H9 (cell line): ENCODE measurements at regions not wholly inside any gene's neighbourhood (a gene's known extent, or its start where the extent isn't known, plus 50 kb on each side); places are given as distances from the start of the nearest gene placed in this dataset.

Experiments
- DNase-seq: peaks from one replicate; pipeline ENCODE4 v3.0.0-alpha.2; 2017
- H2AFZ ChIP-seq: one replicate; pipeline ENCODE4 v1.6.1; 2013; ENCODE audit warnings: mild to moderate bottlenecking, low read length, control low read depth, moderate library complexity
- H2AK5ac ChIP-seq: 2 replicates; pipeline ENCODE4 v1.6.1; 2013; ENCODE audit warnings: low read length, control low read depth, mixed read lengths; ENCODE audit not compliant: insufficient read length
- H2BK120ac ChIP-seq: one replicate; pipeline ENCODE4 v1.6.1; 2013; ENCODE audit warnings: low read depth, mild to moderate bottlenecking, low read length, control low read depth, inconsistent platforms; ENCODE audit not compliant: poor library complexity, severe bottlenecking
- H2BK12ac ChIP-seq: 2 replicates; pipeline ENCODE4 v1.6.1; 2013; ENCODE audit warnings: low read length, control low read depth, mixed read lengths, low read depth; ENCODE audit not compliant: insufficient read length
- H2BK15ac ChIP-seq: 2 replicates; pipeline ENCODE4 v1.6.1; 2013; ENCODE audit warnings: low read depth, low read length, control low read depth
- H2BK20ac ChIP-seq: one replicate; pipeline ENCODE4 v1.6.1; 2013; ENCODE audit warnings: low read depth, mild to moderate bottlenecking, low read length, control low read depth, inconsistent platforms; ENCODE audit not compliant: poor library complexity, severe bottlenecking
- H2BK5ac ChIP-seq: 2 replicates; pipeline ENCODE4 v1.6.1; 2013; ENCODE audit warnings: low read length, control low read depth, mixed read lengths; ENCODE audit not compliant: insufficient read length
- H3K14ac ChIP-seq: 2 replicates; pipeline ENCODE4 v1.6.1; 2013; ENCODE audit warnings: low read length, control low read depth; ENCODE audit not compliant: insufficient read depth
- H3K18ac ChIP-seq: 2 replicates; pipeline ENCODE4 v1.6.1; 2013; ENCODE audit warnings: low read depth, mild to moderate bottlenecking, mixed read lengths, low read length, control low read depth; ENCODE audit not compliant: insufficient read length
- H3K23ac ChIP-seq: 2 replicates; pipeline ENCODE4 v1.6.1; 2013; ENCODE audit warnings: low read length, control low read depth, mixed read lengths, low read depth; ENCODE audit not compliant: insufficient read length
- H3K23me2 ChIP-seq: 2 replicates; pipeline ENCODE4 v1.6.1; 2013; ENCODE audit warnings: low read depth, mild to moderate bottlenecking, mixed read lengths, low read length, control low read depth; ENCODE audit not compliant: insufficient read length, poor library complexity, severe bottlenecking
- H3K27ac ChIP-seq: 2 replicates; pipeline ENCODE4 v1.5.1; 2013; ENCODE audit warnings: low read length, control low read depth, mixed read lengths, low read depth; ENCODE audit not compliant: insufficient read length
- H3K27me3 ChIP-seq: 2 replicates; pipeline ENCODE4 v1.6.1; 2013; ENCODE audit warnings: low read length, control low read depth, inconsistent platforms; ENCODE audit not compliant: insufficient read depth
- H3K4ac ChIP-seq: 2 replicates; pipeline ENCODE4 v1.6.1; 2013; ENCODE audit warnings: low read depth, mild to moderate bottlenecking, control low read depth, inconsistent platforms, low read length, moderate library complexity
- H3K4me1 ChIP-seq: 2 replicates; pipeline ENCODE4 v1.6.1; 2013; ENCODE audit warnings: low read length, control low read depth, inconsistent platforms; ENCODE audit not compliant: insufficient read depth
- H3K4me2 ChIP-seq: 2 replicates; pipeline ENCODE4 v1.6.1; 2013; ENCODE audit warnings: low read length, control low read depth, mixed read lengths; ENCODE audit not compliant: insufficient read length, insufficient read depth
- H3K56ac ChIP-seq: 2 replicates; pipeline ENCODE4 v1.6.1; 2013; ENCODE audit warnings: low read depth, mild to moderate bottlenecking, mixed read lengths, low read length, control low read depth; ENCODE audit not compliant: insufficient read length
- H3K79me1 ChIP-seq: 2 replicates; pipeline ENCODE4 v1.6.1; 2013; ENCODE audit warnings: low read depth, mild to moderate bottlenecking, moderate library complexity, low read length, control low read depth, inconsistent platforms; ENCODE audit not compliant: insufficient read depth, poor library complexity, severe bottlenecking
- H3K79me2 ChIP-seq: 2 replicates; pipeline ENCODE4 v1.6.1; 2013; ENCODE audit warnings: low read length, control low read depth, inconsistent platforms; ENCODE audit not compliant: insufficient read depth
- H3K9ac ChIP-seq: 2 replicates; pipeline ENCODE4 v1.6.1; 2013; ENCODE audit warnings: low read length, control low read depth, mixed read lengths; ENCODE audit not compliant: insufficient read length; ENCODE audit errors: extremely low read depth
- H3K9me3 ChIP-seq: one replicate; pipeline ENCODE4 v1.6.1; 2013; ENCODE audit warnings: low read depth, low read length, inconsistent platforms; ENCODE audit not compliant: control insufficient read depth
- H3T11ph ChIP-seq: one replicate; pipeline ENCODE4 v1.6.1; 2013; ENCODE audit warnings: mild to moderate bottlenecking, low read length, control low read depth, inconsistent platforms
- H4K20me1 ChIP-seq: one replicate; pipeline ENCODE4 v1.6.1; 2013; ENCODE audit not compliant: control insufficient read depth, insufficient read length, insufficient read depth
- H4K5ac ChIP-seq: 2 replicates; pipeline ENCODE4 v1.6.1; 2013; ENCODE audit warnings: low read depth, mild to moderate bottlenecking, mixed read lengths, low read length, control low read depth; ENCODE audit not compliant: insufficient read length
- H4K8ac ChIP-seq: replicated peaks from 2 replicates; pipeline ENCODE4 v1.6.1; 2013; ENCODE audit warnings: low read length, control low read depth, mixed read lengths, low read depth; ENCODE audit not compliant: insufficient read length
- H4K91ac ChIP-seq: 2 replicates; pipeline ENCODE4 v1.6.1; 2013; ENCODE audit warnings: low read depth, mild to moderate bottlenecking, moderate library complexity, mixed read lengths, low read length, control low read depth; ENCODE audit not compliant: insufficient read length
- H3K27ac Mint-ChIP-seq, 3 experiments: 2 replicates in 2 of 3; 3 replicates in 1 of 3; pipeline ENCODE4 v1.8.0; 2020 to 2021; ENCODE audit warnings: mixed read lengths in 3 of 3, mild to moderate bottlenecking in 1 of 3, moderate library complexity in 1 of 3
- H3K27me3 Mint-ChIP-seq: 2 replicates; pipeline ENCODE4 v1.8.0; 2021; ENCODE audit warnings: low read depth, mild to moderate bottlenecking, moderate library complexity, mixed read lengths
- H3K36me3 Mint-ChIP-seq, 3 experiments: 2 replicates in 2 of 3; 3 replicates in 1 of 3; pipeline ENCODE4 v1.8.0; 2020 to 2021; ENCODE audit warnings: low read depth in 3 of 3, mixed read lengths in 3 of 3; ENCODE audit not compliant: insufficient read depth in 1 of 3
- H3K4me1 Mint-ChIP-seq, 2 experiments: 2 replicates each; pipeline ENCODE4 v1.8.0; 2020; ENCODE audit warnings: mixed read lengths in 2 of 2
- H3K4me3 Mint-ChIP-seq, 2 experiments: 2 replicates in 1 of 2; 3 replicates in 1 of 2; pipeline ENCODE4 v1.8.0; 2020 to 2021; ENCODE audit warnings: mild to moderate bottlenecking in 2 of 2, mixed read lengths in 2 of 2, moderate library complexity in 1 of 2
- H3K9me3 Mint-ChIP-seq, 2 experiments: 2 replicates in 1 of 2; 3 replicates in 1 of 2; pipeline ENCODE4 v1.8.0; 2020; ENCODE audit warnings: mild to moderate bottlenecking in 2 of 2, mixed read lengths in 2 of 2, moderate library complexity in 1 of 2
- CTCF ChIP-seq: fragments of 200-600 bp; sonication (generic); conservative IDR thresholded peaks from 3 replicates; pipeline ENCODE4 v1.8.0; 2021; ENCODE audit warnings: antibody characterized with exemption, mild to moderate bottlenecking
- WGBS: extraction: QIAGEN DNeasy Blood & Tissue Kit; methylation state at CpG from one replicate; pipeline ENCODE4 v1.1.7; 2013; ENCODE audit warnings: missing lambda C conversion rate, low lambda C conversion rate, mixed read lengths; ENCODE audit not compliant: insufficient read length; ENCODE audit errors: extremely low coverage; 5-methylcytosine and 5-hydroxymethylcytosine counted together

DNA sequence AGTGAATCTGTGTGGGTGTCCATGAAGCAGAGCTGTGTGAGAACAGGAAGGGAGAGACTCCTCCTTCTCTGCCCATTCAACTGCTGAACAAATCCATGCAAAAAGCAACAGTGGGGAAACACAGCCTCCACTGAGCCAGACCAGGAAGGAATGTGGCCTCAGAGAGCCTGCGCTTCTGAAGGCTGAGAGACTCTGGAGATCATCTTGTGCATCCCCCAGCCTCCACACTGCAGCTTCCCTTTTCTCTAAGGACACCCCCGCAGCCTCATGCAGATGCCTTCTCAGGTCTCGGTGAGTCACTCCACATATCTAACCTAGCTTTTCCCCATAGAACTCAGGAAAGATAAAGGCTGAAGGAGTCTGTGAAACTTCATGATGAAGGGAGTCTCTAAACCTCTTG is 402.9 kb downstream of the TNS1 start:
- peaks cover 0 to 4% of the 10 kb centered on the region in 2 experiments; a peak in 2 of 5 replicates for H3K9me3 Mint-ChIP-seq
- peaks cover 5% of the 10 kb centered on the region; the same call in 1 of the 2 replicates for H3K4me1 ChIP-seq
- no peak for TF ChIP-seq CTCF
- no peak overlapping the region for H2BK120ac ChIP-seq
- H3K18ac ChIP-seq = no peak overlapping the region
- H3K27ac ChIP-seq = no peak overlapping the region
- no peak overlapping the region for H2AK5ac ChIP-seq
- H2AFZ ChIP-seq = no peak overlapping the region
- H2BK12ac ChIP-seq = no peak overlapping the region
- peaks cover 9% of the 10 kb centered on the region for H3K27me3 Mint-ChIP-seq
- DNase-seq = no peak
- H3K36me3 Mint-ChIP-seq = no peaks in the 10 kb centered on the region; a peak in 2 of 7 replicates
- H2BK15ac ChIP-seq = no peak overlapping the region
- WGBS = no CpG with 5 or more reads among the region's 3 CpGs
- no peaks in the 10 kb centered on the region for H3K79me2 ChIP-seq
- H3K27me3 ChIP-seq = no peaks in the 10 kb centered on the region
- no peak overlapping the region for H4K8ac ChIP-seq
- no peaks in the 10 kb centered on the region for H3K23me2 ChIP-seq
- no peak overlapping the region for H3K56ac ChIP-seq
- no peaks in the 10 kb centered on the region for H3K79me1 ChIP-seq
- H2BK5ac ChIP-seq = no peak overlapping the region
- H3K4me1 Mint-ChIP-seq = peaks cover 17 to 28% of the 10 kb centered on the region in 2 experiments
- no peak overlapping the region for H3K23ac ChIP-seq
- H4K20me1 ChIP-seq = no peaks in the 10 kb centered on the region
- no peak overlapping the region for H4K5ac ChIP-seq
- H3K27ac Mint-ChIP-seq = no peak overlapping the region
- H3K9ac ChIP-seq = no peak overlapping the region
- no peak overlapping the region for H3K14ac ChIP-seq
- H2BK20ac ChIP-seq = no peak overlapping the region
- no peaks in the 10 kb centered on the region for H3K9me3 ChIP-seq
- H3T11ph ChIP-seq = no peak overlapping the region
- H3K4ac ChIP-seq = no peak overlapping the region
- H3K4me2 ChIP-seq = no peak overlapping the region
- H3K4me3 Mint-ChIP-seq = no peak overlapping the region
- no peak overlapping the region for H4K91ac ChIP-seq
